RCC 7860 (cell line): ENCODE measurements at regions not wholly inside any gene's neighbourhood (a gene's known extent, or its start where the extent isn't known, plus 50 kb on each side); places are given as distances from the start of the nearest gene placed in this dataset.

Source experiments
- DNase-seq: peaks from one replicate; pipeline ENCODE4 v3.0.0-alpha.2; 2015; ENCODE audit warnings: low spot score
- FAIRE-seq: peaks from 2 replicates; lab custom pipeline; 2012; peaks lifted over from hg19 to GRCh38; lab: Jason Lieb, UNC

- DNase-seq (no peak), FAIRE-seq (no peak)
These were observed 920.1 kb upstream of the LRRN3 start for GRCh38 chr7:110170841-110171240.

- DNase-seq (no peak), FAIRE-seq (no peak)
These were observed 913.5 kb upstream of the LRRN3 start for GRCh38 chr7:110177463-110177862.

- FAIRE-seq: no peak
- DNase-seq: no peak
These were observed 911.9 kb upstream of the LRRN3 start for GRCh38 chr7:110179037-110179436.

- FAIRE-seq (no peak), DNase-seq (no peak)
These were observed 909.2 kb upstream of the LRRN3 start for GRCh38 chr7:110181768-110182167.

GRCh38 chr7:110186334-110186733 is 904.6 kb upstream of the LRRN3 start:
- no peak for FAIRE-seq
- DNase-seq: no peak

- no peak for DNase-seq
- FAIRE-seq: no peak
These were observed 902.9 kb upstream of the LRRN3 start for GRCh38 chr7:110187877-110188554.

- DNase-seq: no peak
- FAIRE-seq: no peak
These were observed 886.4 kb upstream of the LRRN3 start for GRCh38 chr7:110204527-110204926.

GRCh38 chr7:110205899-110206298 is 885.0 kb upstream of the LRRN3 start:
- FAIRE-seq (no peak), DNase-seq (no peak)

- FAIRE-seq (no peak), DNase-seq (no peak)
These were observed 881.0 kb upstream of the LRRN3 start for GRCh38 chr7:110209884-110210283.

GRCh38 chr7:110210941-110211608 is 879.9 kb upstream of the LRRN3 start:
- DNase-seq (no peak), FAIRE-seq (no peak)

GRCh38 chr7:110224643-110225042 is 866.3 kb upstream of the LRRN3 start:
- DNase-seq (no peak), FAIRE-seq (no peak)

- FAIRE-seq (no peak), DNase-seq (no peak)
These were observed 844.8 kb upstream of the LRRN3 start for GRCh38 chr7:110246118-110246517.

- FAIRE-seq (no peak), DNase-seq (no peak)
These were observed 837.8 kb upstream of the LRRN3 start for GRCh38 chr7:110253093-110253492.

- DNase-seq (no peak), FAIRE-seq (no peak)
These were observed 833.3 kb upstream of the LRRN3 start for GRCh38 chr7:110257673-110258072.

- DNase-seq: no peak
- no peak for FAIRE-seq
These were observed 828.7 kb upstream of the LRRN3 start for GRCh38 chr7:110262251-110262650.

- no peak for FAIRE-seq
- no peak for DNase-seq
These were observed 826.6 kb upstream of the LRRN3 start for GRCh38 chr7:110264288-110264687.

- FAIRE-seq (no peak), DNase-seq (no peak)
These were observed 809.6 kb upstream of the LRRN3 start for GRCh38 chr7:110281362-110281761.

- no peak for DNase-seq
- FAIRE-seq: no peak
These were observed 807.9 kb upstream of the LRRN3 start for GRCh38 chr7:110283056-110283455.

GRCh38 chr7:110291430-110291829 is 799.5 kb upstream of the LRRN3 start:
- DNase-seq (no peak), FAIRE-seq (no peak)

GRCh38 chr7:110296321-110296720 is 794.6 kb upstream of the LRRN3 start:
- no peak for FAIRE-seq
- no peak for DNase-seq

GRCh38 chr7:110307776-110308175 is 783.2 kb upstream of the LRRN3 start:
- DNase-seq (no peak), FAIRE-seq (no peak)

GRCh38 chr7:110308791-110309190 is 782.1 kb upstream of the LRRN3 start:
- FAIRE-seq (no peak), DNase-seq (no peak)

GRCh38 chr7:110309941-110310340 is 781.0 kb upstream of the LRRN3 start:
- no peak for FAIRE-seq
- DNase-seq: no peak
